ENCODE measurements at regions not wholly inside any gene's neighbourhood (a gene's known extent, or its start where the extent isn't known, plus 50 kb on each side); places are given as distances from the start of the nearest gene placed in this dataset.

- Histone ChIP-seq H3K4me3 (no peak overlapping the region), H3K9me3 (no peaks in the 10 kb centered on the region), H3K9ac (no peak overlapping the region), H3K4me2 (no peak overlapping the region), H3K4me1 (peaks cover 1% of the 10 kb centered on the region), H3K27ac (no peak overlapping the region), H4K20me1 (no peaks in the 10 kb centered on the region), H3K36me3 (no peaks in the 10 kb centered on the region), H3K27me3 (no peaks in the 10 kb centered on the region)
- no peak for TF ChIP-seq Cebpa-rat (IDR thresholded peaks at IDR 0.05)
Observed at GRCh38 chr12:131486451-131487230, 224.2 kb upstream of the SFSWAP start.

- Histone ChIP-seq H3K36me3 (no peaks in the 10 kb centered on the region), H3K27me3 (no peaks in the 10 kb centered on the region), H3K27ac (no peak overlapping the region), H3K9ac (no peak overlapping the region), H3K4me1 (peaks cover 10% of the 10 kb centered on the region), H3K4me2 (no peak overlapping the region), H3K9me3 (no peaks in the 10 kb centered on the region), H4K20me1 (no peaks in the 10 kb centered on the region), H3K4me3 (no peak overlapping the region)
- no peak for TF ChIP-seq Cebpa-rat (IDR thresholded peaks at IDR 0.05)
Observed at GRCh38 chr12:131487388-131488124, 223.3 kb upstream of the SFSWAP start.

GRCh38 chr12:131489718-131490117 is 221.2 kb upstream of the SFSWAP start:
- Histone ChIP-seq H3K4me2 (no peak overlapping the region), H3K27me3 (no peaks in the 10 kb centered on the region), H4K20me1 (no peaks in the 10 kb centered on the region), H3K4me3 (no peak overlapping the region), H3K9ac (no peak overlapping the region), H3K4me1 (peaks cover 10% of the 10 kb centered on the region), H3K9me3 (no peaks in the 10 kb centered on the region), H3K36me3 (no peaks in the 10 kb centered on the region), H3K27ac (no peak overlapping the region)
- no peak for TF ChIP-seq Cebpa-rat (IDR thresholded peaks at IDR 0.05)

GRCh38 chr12:131491155-131491554 is 219.7 kb upstream of the SFSWAP start:
- no peak overlapping the region for H3K4me3 ChIP-seq
- H3K27ac ChIP-seq: no peak overlapping the region
- no peak overlapping the region for H3K4me2 ChIP-seq
- H3K9me3 ChIP-seq: no peaks in the 10 kb centered on the region
- H3K9ac ChIP-seq: no peak overlapping the region
- H4K20me1 ChIP-seq: no peaks in the 10 kb centered on the region
- no peak for TF ChIP-seq Cebpa-rat (IDR thresholded peaks at IDR 0.05)
- no peaks in the 10 kb centered on the region for H3K27me3 ChIP-seq
- no peaks in the 10 kb centered on the region for H3K36me3 ChIP-seq
- H3K4me1 ChIP-seq: peaks cover 10% of the 10 kb centered on the region

GRCh38 chr12:131491916-131492490 is 218.9 kb upstream of the SFSWAP start:
- Histone ChIP-seq H3K27me3 (no peaks in the 10 kb centered on the region), H3K27ac (no peak overlapping the region), H3K9me3 (no peaks in the 10 kb centered on the region), H3K4me1 (peaks cover 10% of the 10 kb centered on the region), H3K36me3 (no peaks in the 10 kb centered on the region), H3K4me3 (no peak overlapping the region), H4K20me1 (no peaks in the 10 kb centered on the region), H3K9ac (no peak overlapping the region), H3K4me2 (peak overlapping the region; percentile 28)
- no peak for TF ChIP-seq Cebpa-rat (IDR thresholded peaks at IDR 0.05)

GRCh38 chr12:131493068-131493826 is 217.6 kb upstream of the SFSWAP start:
- Histone ChIP-seq H3K9me3 (no peaks in the 10 kb centered on the region), H4K20me1 (no peaks in the 10 kb centered on the region), H3K27me3 (no peaks in the 10 kb centered on the region), H3K4me1 (peaks cover 10% of the 10 kb centered on the region), H3K36me3 (no peaks in the 10 kb centered on the region), H3K27ac (no peak overlapping the region), H3K4me2 (no peak overlapping the region), H3K9ac (no peak overlapping the region), H3K4me3 (no peak overlapping the region)
- no peak for TF ChIP-seq Cebpa-rat (IDR thresholded peaks at IDR 0.05)

- H3K4me3 ChIP-seq: no peak overlapping the region
- H3K36me3 ChIP-seq: no peaks in the 10 kb centered on the region
- H3K27ac ChIP-seq: no peak overlapping the region
- H3K27me3 ChIP-seq: no peaks in the 10 kb centered on the region
- no peak for TF ChIP-seq Cebpa-rat (IDR thresholded peaks at IDR 0.05)
- H3K4me1 ChIP-seq: peaks cover 10% of the 10 kb centered on the region
- H4K20me1 ChIP-seq: no peaks in the 10 kb centered on the region
- no peaks in the 10 kb centered on the region for H3K9me3 ChIP-seq
- no peak overlapping the region for H3K9ac ChIP-seq
- no peak overlapping the region for H3K4me2 ChIP-seq
Observed at GRCh38 chr12:131494216-131494615, 216.7 kb upstream of the SFSWAP start.

GRCh38 chr12:131494741-131495524 is 216.0 kb upstream of the SFSWAP start:
- H3K36me3 ChIP-seq: no peaks in the 10 kb centered on the region
- no peaks in the 10 kb centered on the region for H3K27me3 ChIP-seq
- H3K4me2 ChIP-seq: no peak overlapping the region
- no peaks in the 10 kb centered on the region for H4K20me1 ChIP-seq
- H3K27ac ChIP-seq: no peak overlapping the region
- H3K9me3 ChIP-seq: no peaks in the 10 kb centered on the region
- no peak overlapping the region for H3K9ac ChIP-seq
- peaks cover 10% of the 10 kb centered on the region for H3K4me1 ChIP-seq
- no peak for TF ChIP-seq Cebpa-rat (IDR thresholded peaks at IDR 0.05)
- no peak overlapping the region for H3K4me3 ChIP-seq

GRCh38 chr12:131497966-131498365 is 212.9 kb upstream of the SFSWAP start:
- no peak overlapping the region for H3K9ac ChIP-seq
- no peaks in the 10 kb centered on the region for H3K27me3 ChIP-seq
- no peaks in the 10 kb centered on the region for H4K20me1 ChIP-seq
- no peaks in the 10 kb centered on the region for H3K9me3 ChIP-seq
- H3K36me3 ChIP-seq: no peaks in the 10 kb centered on the region
- H3K27ac ChIP-seq: no peak overlapping the region
- TF ChIP-seq Cebpa-rat (IDR thresholded peaks at IDR 0.05): no peak
- H3K4me1 ChIP-seq: no peaks in the 10 kb centered on the region
- no peak overlapping the region for H3K4me2 ChIP-seq
- H3K4me3 ChIP-seq: no peak overlapping the region

Data from BLaER1 (cell line).